ENCODE measurements at regions not wholly inside any gene's neighbourhood (a gene's known extent, or its start where the extent isn't known, plus 50 kb on each side); places are given as distances from the start of the nearest gene placed in this dataset.

DNA sequence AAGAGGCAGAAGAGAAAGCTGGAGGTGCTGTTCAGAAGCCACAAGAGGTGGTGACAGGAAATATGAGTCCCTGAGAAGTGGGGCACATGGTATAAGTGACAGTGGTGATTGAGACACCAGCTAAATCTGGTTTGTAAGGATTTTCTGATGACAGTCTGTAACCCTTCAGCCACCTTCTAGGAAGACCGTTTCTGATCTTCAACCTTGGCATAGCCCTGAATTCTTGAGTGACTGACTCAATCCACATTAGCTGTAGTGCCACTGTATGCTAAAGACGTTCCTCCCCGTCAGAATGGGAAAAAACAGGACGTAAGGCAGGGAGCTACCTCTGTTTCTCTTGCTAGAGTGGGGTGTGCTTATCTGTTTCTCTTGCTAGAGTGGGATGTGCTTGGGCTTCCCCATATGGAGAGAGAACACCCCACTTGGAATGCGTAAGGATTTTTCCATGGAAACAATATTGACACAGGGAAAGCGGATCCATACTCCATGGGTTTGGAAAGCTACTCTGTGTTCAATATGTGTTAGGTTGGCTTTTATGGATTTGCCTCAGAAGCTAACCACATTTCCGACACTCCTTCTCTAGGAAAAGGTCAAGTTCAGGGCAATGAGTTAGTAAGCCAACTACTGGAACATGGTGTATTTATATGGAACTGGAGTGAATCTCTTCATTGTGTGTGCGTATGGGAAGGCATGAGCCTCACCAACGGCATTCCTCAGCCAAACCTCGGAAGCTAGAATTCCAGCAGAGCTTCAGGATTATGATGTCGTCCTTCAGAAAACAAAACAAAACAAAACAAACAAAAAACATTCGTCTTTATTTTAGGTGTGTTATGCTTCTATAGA lies 948.8 kb upstream of the SLC10A2 start:
- no peak for ATAC-seq
- H3K36me3 Mint-ChIP-seq: no peaks in the 10 kb centered on the region
- no peak overlapping the region for H3K27ac Mint-ChIP-seq
- peaks cover 0 to 6% of the 10 kb centered on the region in 2 donors for H3K9me3 Mint-ChIP-seq
- DNase-seq (ENCODE audit: low spot score in 2 of 2): no peak

DNA sequence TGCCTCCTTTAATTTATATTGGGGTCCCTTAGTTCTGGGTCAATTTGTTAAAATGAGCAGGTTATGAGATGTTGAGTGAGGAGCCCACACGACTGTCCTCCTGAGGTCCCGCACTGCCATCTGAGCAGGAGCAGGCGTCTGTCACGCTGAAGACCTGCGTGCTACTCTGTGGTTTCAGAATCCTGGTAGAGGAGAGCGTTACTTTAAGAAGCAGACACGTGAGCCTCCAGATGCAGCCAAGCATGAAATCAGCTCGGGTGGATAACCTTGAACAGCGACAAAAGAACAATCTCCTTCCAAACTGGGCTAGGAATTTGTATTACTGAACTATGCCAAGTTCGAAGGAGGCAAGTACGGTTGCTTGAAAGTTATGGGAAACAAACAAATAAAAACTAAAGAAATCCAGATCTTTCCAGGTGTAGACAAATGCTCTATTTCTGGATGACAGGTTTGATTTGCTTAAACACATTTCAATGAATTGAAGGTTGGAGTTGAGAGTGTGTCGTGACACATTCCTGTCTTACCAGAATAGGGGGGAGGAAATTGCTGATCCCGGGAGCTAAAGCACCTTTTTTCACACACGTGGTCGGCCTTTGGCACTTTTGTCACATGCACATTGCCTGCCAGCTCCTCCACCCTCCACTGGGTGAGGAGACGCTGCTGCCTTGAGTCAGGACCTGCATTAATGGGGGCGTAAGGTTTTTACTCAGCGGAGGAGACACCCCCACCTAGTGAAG lies 945.5 kb upstream of the SLC10A2 start:
- no peaks in the 10 kb centered on the region for H3K36me3 Mint-ChIP-seq
- peaks cover 0 to 6% of the 10 kb centered on the region in 2 donors for H3K9me3 Mint-ChIP-seq
- ATAC-seq (no peak), DNase-seq (ENCODE audit: low spot score in 2 of 2) (no peak)
- H3K27ac Mint-ChIP-seq: no peak overlapping the region

DNA sequence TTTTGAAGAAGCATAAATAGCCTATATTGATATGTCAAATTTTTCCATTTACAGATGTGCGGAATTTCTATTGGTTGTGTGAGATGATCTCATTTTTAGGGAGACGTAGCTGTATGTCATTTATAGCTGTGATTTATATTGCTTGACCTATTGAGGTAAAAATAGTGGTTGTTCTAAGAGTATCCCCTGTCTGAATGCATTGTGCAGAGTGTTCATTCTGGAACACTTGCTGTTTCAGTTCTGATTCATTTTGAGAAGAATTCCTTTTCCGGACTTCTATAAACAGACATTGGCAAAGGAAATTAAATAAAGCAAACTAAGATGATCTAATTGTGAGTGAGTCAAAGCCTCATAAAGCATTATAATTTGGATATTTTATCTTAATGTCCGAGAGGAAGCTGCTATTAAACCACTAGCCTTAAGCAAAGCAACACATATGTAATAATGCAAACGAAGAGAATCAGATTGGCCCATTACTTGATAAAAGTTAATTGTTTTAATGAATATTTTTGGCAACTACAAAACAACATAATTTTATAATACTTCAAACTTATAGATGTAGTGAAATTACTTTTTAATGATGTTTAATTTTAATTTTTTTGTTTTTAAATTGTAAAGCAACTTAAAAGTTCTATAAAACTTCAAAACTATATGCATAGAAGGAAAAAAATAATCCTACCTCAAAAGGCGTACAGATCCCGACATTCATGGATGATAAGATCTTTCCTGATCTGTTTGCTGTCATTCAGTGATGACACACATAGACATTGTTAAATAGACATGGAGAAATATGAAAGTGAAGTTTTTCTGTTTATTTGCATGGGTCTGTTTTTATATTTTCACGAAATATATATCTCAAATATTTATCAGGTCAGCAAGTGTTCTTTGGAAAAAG lies 942.6 kb upstream of the SLC10A2 start:
- peaks cover 0 to 6% of the 10 kb centered on the region in 2 donors for H3K9me3 Mint-ChIP-seq
- no peak overlapping the region for H3K27ac Mint-ChIP-seq
- no peak for ATAC-seq
- no peak for DNase-seq (ENCODE audit: low spot score in 2 of 2)
- no peaks in the 10 kb centered on the region for H3K36me3 Mint-ChIP-seq

DNA sequence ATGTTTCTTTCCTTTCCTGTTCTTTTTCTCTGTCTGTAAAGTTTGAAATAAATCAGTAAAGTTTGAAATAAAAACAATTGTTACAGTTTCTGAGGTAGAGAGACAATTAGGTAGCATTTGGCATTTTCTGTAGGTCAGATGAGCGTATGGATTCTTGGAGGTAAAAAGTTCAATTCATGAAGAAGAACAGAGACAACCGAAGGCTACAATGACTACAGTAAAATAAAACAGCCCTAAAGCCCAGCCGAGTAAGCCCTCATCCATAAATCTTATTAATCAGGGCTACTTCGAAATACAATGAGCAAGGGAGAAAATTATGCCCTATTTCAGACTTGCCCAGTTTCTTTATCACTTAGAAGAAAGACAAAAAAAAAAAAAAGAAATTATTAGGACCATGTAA lies 941.9 kb upstream of the SLC10A2 start:
- no peak for ATAC-seq
- DNase-seq (ENCODE audit: low spot score in 2 of 2): no peak
- no peaks in the 10 kb centered on the region for H3K36me3 Mint-ChIP-seq
- H3K27ac Mint-ChIP-seq: no peak overlapping the region
- peaks cover 0 to 6% of the 10 kb centered on the region in 2 donors for H3K9me3 Mint-ChIP-seq

DNA sequence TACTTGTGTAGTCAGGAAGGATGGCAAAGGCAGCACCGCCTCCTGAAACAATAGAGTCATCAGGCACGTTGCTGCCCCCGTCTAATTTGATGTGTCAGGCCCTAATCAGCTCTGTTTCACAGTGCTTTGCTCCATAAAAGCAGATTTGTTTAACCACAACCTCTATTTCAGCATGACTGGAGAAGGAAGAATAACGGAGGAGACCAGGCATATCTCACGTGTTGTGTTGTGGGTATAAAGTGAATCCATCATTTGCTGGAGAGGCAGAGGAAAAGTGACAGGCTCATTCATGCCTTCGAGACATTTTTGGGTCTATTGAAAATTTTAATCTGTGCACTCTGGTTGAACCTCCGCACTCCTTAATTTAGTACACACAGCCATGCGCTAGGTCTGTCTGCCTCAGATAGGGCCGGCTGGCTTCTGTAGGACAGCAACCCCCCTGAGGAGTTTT lies 940.4 kb upstream of the SLC10A2 start:
- ATAC-seq: no peak
- Mint-ChIP-seq H3K27ac (no peak overlapping the region), H3K9me3 (peaks cover 0 to 2% of the 10 kb centered on the region in 2 donors), H3K36me3 (no peaks in the 10 kb centered on the region)
- no peak for DNase-seq (ENCODE audit: low spot score in 2 of 2)

DNA sequence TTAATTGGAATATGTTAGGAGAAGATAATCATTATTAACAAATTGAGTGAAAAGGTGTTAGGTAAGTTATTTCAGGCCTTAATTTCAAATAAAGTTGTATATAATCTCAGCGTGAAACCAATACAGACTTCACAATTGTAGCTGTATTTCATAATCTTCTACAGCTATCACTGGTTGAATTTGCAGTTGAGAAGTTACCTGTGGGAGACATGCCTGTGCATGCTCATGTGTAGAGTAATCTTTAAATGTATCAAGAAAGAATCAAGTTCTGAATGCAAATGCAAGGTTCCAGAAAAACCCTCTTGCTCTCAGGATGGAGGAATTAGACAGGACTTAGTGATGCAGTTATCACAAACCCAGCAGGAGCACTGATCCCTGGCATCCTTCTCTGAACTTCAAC lies 938.4 kb upstream of the SLC10A2 start:
- no peaks in the 10 kb centered on the region for H3K9me3 Mint-ChIP-seq
- no peak overlapping the region for H3K27ac Mint-ChIP-seq
- H3K36me3 Mint-ChIP-seq: no peaks in the 10 kb centered on the region
- DNase-seq (ENCODE audit: low spot score in 2 of 2) (no peak), ATAC-seq (no peak)

DNA sequence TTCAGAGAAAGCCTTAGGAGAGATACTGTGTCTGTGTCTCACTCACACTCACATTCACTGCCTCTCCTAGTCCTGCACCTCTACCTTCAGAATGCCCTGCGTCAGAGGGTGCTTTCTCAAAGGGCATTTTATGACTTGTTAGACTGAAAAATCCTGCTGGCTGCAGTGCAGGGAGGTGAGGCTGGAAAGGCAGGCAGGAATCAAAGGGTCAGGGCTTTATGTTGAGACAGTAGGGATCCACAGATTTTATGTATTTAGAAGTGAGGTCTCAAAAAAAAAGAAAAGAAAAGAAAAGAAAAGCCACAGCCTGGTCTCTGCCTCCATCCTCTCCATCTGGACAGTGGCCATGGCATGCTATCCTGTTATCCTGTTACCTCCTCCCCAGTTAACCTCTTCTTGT lies 936.0 kb upstream of the SLC10A2 start:
- no peak overlapping the region for H3K27ac Mint-ChIP-seq
- ATAC-seq (no peak), DNase-seq (ENCODE audit: low spot score in 2 of 2) (no peak)
- H3K36me3 Mint-ChIP-seq: no peaks in the 10 kb centered on the region
- H3K9me3 Mint-ChIP-seq: no peaks in the 10 kb centered on the region

DNA sequence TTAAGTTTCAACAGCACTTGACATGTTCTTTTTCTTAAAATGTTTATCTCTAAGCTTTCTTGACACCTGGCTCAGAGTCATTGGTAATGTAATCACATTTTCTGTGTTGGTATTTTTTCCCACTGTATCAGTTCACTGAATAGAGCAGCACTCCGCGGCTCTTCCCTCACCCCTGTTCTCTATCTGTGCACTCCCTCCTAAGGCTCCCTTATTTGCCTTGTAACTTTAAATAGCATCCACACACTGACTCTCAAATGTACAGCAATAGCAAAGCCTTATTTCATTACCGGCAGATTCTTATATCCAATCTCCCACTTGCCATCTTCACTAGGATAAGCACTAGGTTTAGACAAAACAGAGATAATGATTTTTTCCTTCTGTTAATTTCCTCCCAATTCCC lies 935.5 kb upstream of the SLC10A2 start:
- no peaks in the 10 kb centered on the region for H3K9me3 Mint-ChIP-seq
- DNase-seq (ENCODE audit: low spot score in 2 of 2): no peak
- ATAC-seq: no peak
- no peak overlapping the region for H3K27ac Mint-ChIP-seq
- H3K36me3 Mint-ChIP-seq: no peaks in the 10 kb centered on the region

DNA sequence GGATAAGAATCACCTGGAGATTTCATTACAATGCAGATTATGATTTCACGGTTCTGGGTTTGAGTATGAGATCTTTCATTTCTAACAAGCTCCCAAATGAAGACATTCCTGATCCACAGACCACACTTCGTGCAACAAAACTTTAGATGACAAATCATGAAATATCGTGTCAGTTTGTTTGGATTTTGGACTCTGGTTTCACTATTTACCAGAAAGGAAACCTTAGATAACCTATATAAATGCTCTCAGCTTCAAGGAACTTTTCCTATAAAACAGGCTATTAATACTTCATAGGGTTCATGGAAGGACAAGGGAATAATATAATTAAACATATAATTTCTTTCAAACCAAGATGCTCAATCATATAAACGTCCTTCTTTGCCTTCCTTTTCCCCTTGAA lies 930.5 kb upstream of the SLC10A2 start:
- Mint-ChIP-seq H3K9me3 (peaks cover 11 to 13% of the 10 kb centered on the region in 2 donors), H3K27ac (no peak overlapping the region), H3K36me3 (peaks cover 0 to 4% of the 10 kb centered on the region in 2 donors)
- no peak for ATAC-seq
- no peak for DNase-seq (ENCODE audit: low spot score in 2 of 2)

DNA sequence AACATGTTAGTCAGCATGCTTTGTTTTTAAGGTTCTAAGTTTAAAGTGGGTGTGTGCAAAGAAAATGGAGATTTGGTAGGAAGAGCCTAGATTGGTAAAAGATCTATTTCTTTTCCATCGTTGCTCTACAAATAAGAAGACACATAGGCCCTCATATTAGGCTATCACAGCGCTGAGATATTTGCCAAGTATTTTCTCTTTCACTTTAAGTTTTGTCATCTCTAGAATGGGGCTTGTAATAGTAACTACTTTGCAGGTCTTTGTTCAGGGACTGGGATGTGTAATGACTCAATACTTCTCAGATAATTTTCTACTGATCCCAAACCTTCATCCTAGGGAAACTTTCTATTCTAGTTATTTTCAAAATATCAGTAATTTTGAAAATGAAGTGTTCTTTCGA lies 917.7 kb upstream of the SLC10A2 start:
- H3K9me3 Mint-ChIP-seq: peaks cover 4% of the 10 kb centered on the region in 2 donors

DNA sequence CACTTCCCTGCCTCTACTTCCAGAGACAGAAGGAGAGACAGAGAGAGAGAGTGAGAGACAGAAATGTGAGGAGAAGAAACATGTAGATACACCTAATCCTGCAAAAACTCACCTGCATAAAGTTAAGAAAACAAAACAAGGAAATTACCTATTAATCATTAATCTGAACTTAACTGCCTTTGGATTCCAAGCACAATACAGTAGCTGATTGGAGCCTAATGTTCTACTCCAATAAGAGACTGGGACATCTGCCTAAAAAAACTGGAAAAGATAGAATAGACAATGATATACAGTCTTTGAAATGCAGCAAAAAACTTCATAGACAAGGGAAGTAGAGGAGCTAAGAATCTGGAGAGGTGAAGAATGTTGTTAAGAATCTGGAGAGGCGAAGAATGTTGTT lies 910.2 kb upstream of the SLC10A2 start:
- no peak for ATAC-seq
- H3K36me3 Mint-ChIP-seq: no peaks in the 10 kb centered on the region
- H3K9me3 Mint-ChIP-seq: peaks cover 10% of the 10 kb centered on the region in 2 donors
- H3K27ac Mint-ChIP-seq: no peak overlapping the region
- no peak for DNase-seq (ENCODE audit: low spot score in 2 of 2)

More for the DNA sequence above, 917.7 kb upstream of the SLC10A2 start:
- Mint-ChIP-seq H3K27ac (no peak overlapping the region), H3K36me3 (no peaks in the 10 kb centered on the region)
- DNase-seq (ENCODE audit: low spot score in 2 of 2) (no peak), ATAC-seq (no peak)

DNA sequence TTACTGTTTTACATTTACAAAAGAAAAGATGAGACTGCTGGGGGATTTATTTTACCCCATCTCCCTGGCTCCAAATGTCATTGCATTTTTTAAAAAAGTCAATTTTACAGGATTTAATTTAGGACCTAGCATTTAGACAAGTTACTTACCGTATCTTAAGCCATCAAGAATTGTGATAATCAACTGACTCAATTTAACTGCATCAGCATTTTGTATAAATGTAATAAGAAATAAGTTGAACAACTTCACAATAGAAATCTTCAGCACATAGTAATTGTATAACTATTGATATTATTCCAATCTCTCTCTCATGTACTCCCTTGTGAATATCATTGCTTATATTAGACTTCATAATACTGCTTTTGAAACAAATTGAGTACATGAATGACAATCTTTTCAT lies 907.5 kb upstream of the SLC10A2 start:
- H3K9me3 Mint-ChIP-seq: peaks cover 10% of the 10 kb centered on the region in 2 donors
- no peak overlapping the region for H3K27ac Mint-ChIP-seq
- no peaks in the 10 kb centered on the region for H3K36me3 Mint-ChIP-seq
- ATAC-seq: no peak
- no peak for DNase-seq (ENCODE audit: low spot score in 2 of 2)

DNA sequence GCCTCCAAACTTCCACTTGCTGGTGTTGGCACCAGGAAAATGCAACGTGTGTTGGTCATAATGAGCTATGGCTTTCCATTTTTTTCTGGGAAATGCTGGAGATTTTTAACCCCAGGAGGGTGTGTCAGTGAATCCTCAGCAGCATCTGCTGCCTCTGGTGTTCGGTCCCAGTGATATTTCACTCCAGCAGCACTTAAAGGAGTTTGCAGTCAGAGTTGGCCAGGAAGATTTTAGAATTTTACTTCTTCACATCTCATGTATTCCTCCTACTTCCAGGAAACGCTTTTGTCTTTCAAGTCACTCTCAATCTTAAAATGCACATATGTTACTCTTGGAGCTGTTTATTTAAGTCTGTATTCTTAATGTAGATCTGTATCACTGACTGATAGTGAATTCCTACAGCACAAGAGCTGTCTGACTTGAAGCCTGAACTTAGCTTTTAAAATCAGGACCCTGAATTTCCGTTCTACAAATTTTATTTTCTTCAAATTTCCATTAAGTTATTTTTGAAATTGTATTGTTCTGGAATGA lies 903.4 kb upstream of the SLC10A2 start:
- Mint-ChIP-seq H3K27ac (no peak overlapping the region), H3K36me3 (no peaks in the 10 kb centered on the region), H3K9me3 (peaks cover 5 to 6% of the 10 kb centered on the region in 2 donors)
- no peak for DNase-seq (ENCODE audit: low spot score in 2 of 2)
- ATAC-seq: no peak

DNA sequence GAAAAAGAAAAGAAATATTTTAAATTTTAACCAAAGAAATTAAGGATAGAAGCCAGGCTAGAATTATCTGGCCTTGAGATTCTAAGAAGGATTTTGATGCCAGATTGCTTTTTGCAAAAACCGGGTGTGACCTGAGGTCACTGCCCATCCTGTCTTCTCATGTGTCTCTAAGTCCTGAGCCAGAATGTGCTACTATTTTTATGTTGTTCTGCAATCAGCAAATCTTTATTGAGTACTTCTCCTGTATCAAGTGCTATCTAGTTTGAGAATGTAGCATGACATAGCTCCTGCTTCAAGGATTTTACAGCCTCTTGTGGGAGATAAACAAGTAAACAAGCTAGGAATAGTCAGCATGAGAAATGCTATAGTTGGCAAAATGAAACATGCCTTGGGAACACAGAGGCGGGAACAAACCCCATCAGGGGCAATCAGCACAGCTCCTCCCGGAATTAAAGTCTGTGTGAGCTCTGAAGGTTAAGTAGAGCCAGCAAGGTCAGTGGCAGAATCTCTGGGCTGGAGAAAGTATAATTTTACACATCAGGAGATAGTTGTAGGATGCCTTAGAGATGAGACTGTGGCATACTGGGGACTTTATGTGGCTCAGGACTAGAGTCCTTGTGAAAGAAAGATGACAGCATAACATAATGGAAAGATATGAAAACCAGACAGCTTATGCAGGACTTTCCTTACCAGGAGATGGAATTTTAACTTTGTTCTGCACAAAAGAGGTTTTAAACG lies 899.5 kb upstream of the SLC10A2 start:
- H3K36me3 Mint-ChIP-seq: peaks cover 0 to 6% of the 10 kb centered on the region in 2 donors
- ATAC-seq (no peak), DNase-seq (ENCODE audit: low spot score in 2 of 2) (no peak)
- no peak overlapping the region for H3K27ac Mint-ChIP-seq
- peaks cover 6 to 11% of the 10 kb centered on the region in 2 donors for H3K9me3 Mint-ChIP-seq

DNA sequence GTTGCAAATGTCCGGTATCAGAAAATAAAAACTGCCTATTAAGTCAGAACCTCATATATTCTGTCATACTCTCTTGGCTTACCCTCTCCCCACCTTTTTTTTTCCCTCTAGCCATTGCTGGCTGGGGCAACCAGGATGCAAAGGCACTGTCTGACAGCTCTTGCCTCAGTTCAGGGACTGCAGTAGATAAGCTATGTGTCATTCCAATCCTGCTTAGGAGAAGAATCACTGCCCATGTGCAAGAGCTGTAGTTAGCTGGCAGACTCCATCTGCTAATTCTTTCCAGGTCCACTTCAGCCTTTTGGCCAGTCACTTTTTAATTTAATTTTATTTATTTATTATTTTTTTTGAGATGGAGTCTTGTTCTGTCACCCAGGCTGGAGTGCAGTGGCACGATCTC lies 895.6 kb upstream of the SLC10A2 start:
- H3K36me3 Mint-ChIP-seq: peaks cover 0 to 6% of the 10 kb centered on the region in 2 donors
- H3K9me3 Mint-ChIP-seq: peaks cover 6 to 11% of the 10 kb centered on the region in 2 donors
- ATAC-seq (no peak), DNase-seq (ENCODE audit: low spot score in 2 of 2) (no peak)
- no peak overlapping the region for H3K27ac Mint-ChIP-seq

DNA sequence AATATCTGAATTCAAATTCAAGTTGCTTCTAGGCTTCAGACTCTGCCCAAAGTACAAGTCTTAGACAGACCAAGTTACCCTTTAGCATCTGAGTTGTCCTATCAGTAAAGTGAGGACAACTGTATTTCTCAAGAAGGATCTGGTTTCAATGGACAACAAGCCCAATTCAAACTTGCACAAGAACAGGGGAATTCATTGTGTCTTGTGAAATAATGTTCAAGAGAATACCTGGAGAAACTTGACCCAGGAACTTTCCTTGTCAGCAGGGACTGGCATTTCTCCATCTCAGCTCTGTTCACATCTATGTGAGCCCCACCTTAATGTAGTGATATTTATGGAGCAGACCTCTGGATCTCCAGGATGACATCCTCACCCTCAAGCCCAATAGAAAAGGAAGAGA lies 894.9 kb upstream of the SLC10A2 start:
- ATAC-seq: no peak
- Mint-ChIP-seq H3K9me3 (peaks cover 5 to 11% of the 10 kb centered on the region in 2 donors), H3K36me3 (peaks cover 0 to 6% of the 10 kb centered on the region in 2 donors), H3K27ac (no peak overlapping the region)
- no peak for DNase-seq (ENCODE audit: low spot score in 2 of 2)

Data from activated naive CD4-positive, alpha-beta T cell treated with anti-CD3 and anti-CD28 coated beads, Interleukin-2, amount 50 U/mL, for 72 hours (primary cell).